MCF 10A (cell line): ENCODE measurements at regions not wholly inside any gene's neighbourhood (a gene's known extent, or its start where the extent isn't known, plus 50 kb on each side); places are given as distances from the start of the nearest gene placed in this dataset.

Experiments used
- BruUV-seq: library from RNA; stranded (reverse); fragments of 400-500 nt; replicated peaks from 2 replicates; lab custom pipeline; 2021; lab: Mats Ljungman, UMichigan
- CTCF ChIA-PET: fragments of 300-600 bp; sonication (Branson Sonifier 250); formaldehyde crosslinking; extraction: SDS; loops from one replicate; lab custom pipeline; 2021; ENCODE audit warnings: antibody characterized with exemption, inconsistent platforms; lab: Yijun Ruan, JAX
- POLR2A ChIA-PET: fragments of 300-600, 350-650 bp; sonication (Branson Sonifier 250); formaldehyde crosslinking; extraction: SDS; loops from one replicate; lab custom pipeline; 2020; ENCODE audit warnings: antibody characterized with exemption, inconsistent platforms; lab: Yijun Ruan, JAX
- DNase-seq: peaks from one replicate; pipeline ENCODE4 v3.0.0-alpha.2; 2018; ENCODE audit not compliant: unreplicated experiment
- H3K27ac Mint-ChIP-seq: one replicate; pipeline ENCODE4 v1.8.0; 2022; ENCODE audit warnings: mild to moderate bottlenecking, low read depth, mixed read lengths; ENCODE audit not compliant: unreplicated experiment
- H3K27me3 Mint-ChIP-seq: one replicate; pipeline ENCODE4 v1.8.0; 2022; ENCODE audit warnings: mixed read lengths; ENCODE audit not compliant: insufficient read depth, unreplicated experiment
- H3K36me3 Mint-ChIP-seq: one replicate; pipeline ENCODE4 v1.8.0; 2022; ENCODE audit warnings: mild to moderate bottlenecking, moderate library complexity, mixed read lengths; ENCODE audit not compliant: insufficient read depth, unreplicated experiment
- H3K4me1 Mint-ChIP-seq: one replicate; pipeline ENCODE4 v1.8.0; 2022; ENCODE audit warnings: mixed read lengths; ENCODE audit not compliant: insufficient read depth, unreplicated experiment
- H3K4me3 Mint-ChIP-seq: one replicate; pipeline ENCODE4 v1.8.0; 2022; ENCODE audit warnings: mild to moderate bottlenecking, moderate library complexity, mixed read lengths; ENCODE audit not compliant: unreplicated experiment
- H3K9me3 Mint-ChIP-seq: one replicate; pipeline ENCODE4 v1.8.0; 2022; ENCODE audit warnings: mixed read lengths; ENCODE audit not compliant: unreplicated experiment
- intact Hi-C: fragments of 100-400 bp; cut with micrococcal nuclease; formaldehyde crosslinking; loops from 2 replicates; pipeline ENCODE4 v1.14.1; 2022
- TF ChIP-seq, protein P1 (sequence below): fragments of 200-600 bp; IDR thresholded peaks from one replicate; pipeline ENCODE4 v1.8.0; 2022; ENCODE audit warnings: antibody characterized with exemption, mild to moderate bottlenecking; ENCODE audit not compliant: unreplicated experiment

DNA sequence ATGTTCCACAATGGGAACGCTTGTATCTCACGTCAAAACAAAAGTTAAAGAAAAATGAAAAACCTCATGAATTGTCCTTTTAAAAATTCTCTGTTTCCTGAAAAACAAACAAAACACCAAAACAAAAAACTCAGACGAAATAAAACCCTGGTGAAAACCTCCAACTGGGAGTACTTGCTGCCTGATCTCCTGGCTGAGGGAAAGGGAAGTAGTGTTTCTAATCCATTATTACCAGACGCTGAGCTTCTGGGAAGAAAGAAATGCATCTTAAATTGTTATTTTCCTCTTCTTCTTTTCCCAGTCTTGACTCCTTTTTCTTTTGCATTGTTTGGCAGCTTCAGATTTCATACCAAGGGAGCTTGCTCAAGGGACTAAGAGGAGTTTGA is 243.2 kb upstream of the RGMA start:
- DNase-seq = no peak
- Mint-ChIP-seq H3K27me3 (peaks cover 13% of the 10 kb centered on the region), H3K9me3 (no peaks in the 10 kb centered on the region), H3K27ac (no peak overlapping the region), H3K4me3 (no peak overlapping the region), H3K36me3 (no peaks in the 10 kb centered on the region), H3K4me1 (no peaks in the 10 kb centered on the region)
- POLR2A ChIA-PET = interaction anchor here (0.7 kb wide), 1 partner anchor 8 kb away, joined by 3 read pairs; no protein-coding TSS in a partner anchor
- intact Hi-C loops = no loop called here
- BruUV-seq = no TSS peak
- CTCF ChIA-PET = no interaction called here
- TF ChIP-seq, protein P1, sequence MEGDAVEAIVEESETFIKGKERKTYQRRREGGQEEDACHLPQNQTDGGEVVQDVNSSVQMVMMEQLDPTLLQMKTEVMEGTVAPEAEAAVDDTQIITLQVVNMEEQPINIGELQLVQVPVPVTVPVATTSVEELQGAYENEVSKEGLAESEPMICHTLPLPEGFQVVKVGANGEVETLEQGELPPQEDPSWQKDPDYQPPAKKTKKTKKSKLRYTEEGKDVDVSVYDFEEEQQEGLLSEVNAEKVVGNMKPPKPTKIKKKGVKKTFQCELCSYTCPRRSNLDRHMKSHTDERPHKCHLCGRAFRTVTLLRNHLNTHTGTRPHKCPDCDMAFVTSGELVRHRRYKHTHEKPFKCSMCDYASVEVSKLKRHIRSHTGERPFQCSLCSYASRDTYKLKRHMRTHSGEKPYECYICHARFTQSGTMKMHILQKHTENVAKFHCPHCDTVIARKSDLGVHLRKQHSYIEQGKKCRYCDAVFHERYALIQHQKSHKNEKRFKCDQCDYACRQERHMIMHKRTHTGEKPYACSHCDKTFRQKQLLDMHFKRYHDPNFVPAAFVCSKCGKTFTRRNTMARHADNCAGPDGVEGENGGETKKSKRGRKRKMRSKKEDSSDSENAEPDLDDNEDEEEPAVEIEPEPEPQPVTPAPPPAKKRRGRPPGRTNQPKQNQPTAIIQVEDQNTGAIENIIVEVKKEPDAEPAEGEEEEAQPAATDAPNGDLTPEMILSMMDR = no peak

DNA sequence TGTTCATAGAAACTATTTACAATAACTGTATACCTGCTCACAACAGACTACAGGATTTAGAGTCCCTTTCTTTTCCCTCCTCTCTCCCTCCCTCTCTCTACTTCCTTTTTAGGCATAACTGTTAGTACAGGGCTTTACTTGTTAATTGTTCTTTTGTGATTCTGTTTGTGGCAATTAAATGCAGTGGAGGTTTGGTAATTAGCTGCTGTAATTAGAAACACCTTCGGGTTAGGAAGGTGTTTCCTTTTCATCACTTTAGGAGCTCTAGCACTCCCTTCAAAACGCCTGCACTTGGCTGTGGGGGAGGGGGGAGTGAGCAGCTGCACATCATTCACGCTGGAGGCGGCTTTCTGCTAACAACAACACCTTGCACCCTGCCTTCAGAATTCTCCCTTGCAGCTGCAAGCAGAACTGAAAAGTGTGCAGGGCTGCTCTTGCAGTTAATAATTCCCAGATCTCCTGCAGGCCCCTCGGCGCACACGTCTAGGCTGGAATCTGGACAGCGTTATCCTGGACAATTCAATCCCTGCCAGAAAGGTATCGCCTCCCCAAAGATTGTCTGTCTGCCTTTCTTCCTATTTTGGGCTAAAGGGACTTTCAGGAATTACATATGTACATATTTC is 242.6 kb upstream of the RGMA start:
- POLR2A ChIA-PET = interaction anchor here (0.6 to 0.7 kb wide), 2 partner anchors 8 to 19 kb away, joined by 3 read pairs; no protein-coding TSS in a partner anchor
- H3K27me3 Mint-ChIP-seq = peaks cover 13% of the 10 kb centered on the region

DNA sequence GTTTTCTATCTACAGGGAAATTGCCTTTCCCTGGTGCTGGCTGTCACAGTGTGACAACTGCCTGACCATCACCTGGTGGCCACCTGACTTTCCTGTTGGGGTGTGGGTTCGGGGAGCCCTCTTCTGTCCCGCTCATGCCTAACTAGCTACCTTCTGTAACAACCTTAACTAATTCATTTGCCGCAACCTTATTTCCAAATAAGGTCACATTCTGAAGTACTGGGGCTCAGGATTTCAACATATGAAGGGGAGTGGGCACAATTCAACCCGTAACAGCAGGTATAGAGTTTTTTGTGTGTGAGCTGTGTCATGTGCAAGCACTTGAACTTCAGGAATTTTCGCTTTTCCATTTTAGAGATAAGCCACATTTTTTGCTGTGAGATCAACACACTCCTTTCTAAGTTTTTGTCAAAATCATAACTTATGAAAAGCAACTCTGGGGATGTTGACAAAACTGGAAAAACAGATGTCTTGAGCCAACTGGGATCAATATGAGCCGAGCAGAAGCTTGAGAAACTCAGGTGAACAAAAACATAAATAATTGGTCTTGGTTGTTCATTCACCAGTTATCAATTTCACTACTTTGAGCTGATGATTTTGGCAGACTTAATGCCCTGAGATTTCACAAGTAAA is 242.0 kb upstream of the RGMA start:
- ChIA-PET POLR2A (interaction anchor here (0.6 to 0.7 kb wide), 2 partner anchors 20 to 24 kb away, joined by 3 read pairs; no protein-coding TSS in a partner anchor), CTCF (interaction anchor here (1.0 kb wide), 1 partner anchor 649 kb away, joined by 3 read pairs; no protein-coding TSS in a partner anchor)
- no peaks in the 10 kb centered on the region for H3K9me3 Mint-ChIP-seq
- H3K27ac Mint-ChIP-seq = no peak overlapping the region
- H3K4me1 Mint-ChIP-seq = no peaks in the 10 kb centered on the region
- no peak overlapping the region for H3K4me3 Mint-ChIP-seq
- no peak for DNase-seq
- intact Hi-C loops = no loop called here
- TF ChIP-seq, protein P1 = no peak
- no peaks in the 10 kb centered on the region for H3K36me3 Mint-ChIP-seq
- no TSS peak for BruUV-seq
- peaks cover 13% of the 10 kb centered on the region for H3K27me3 Mint-ChIP-seq

More for the DNA sequence above, 242.6 kb upstream of the RGMA start:
- Mint-ChIP-seq H3K27ac (no peak overlapping the region), H3K9me3 (no peaks in the 10 kb centered on the region), H3K4me3 (no peak overlapping the region), H3K36me3 (no peaks in the 10 kb centered on the region), H3K4me1 (no peaks in the 10 kb centered on the region)
- no TSS peak for BruUV-seq
- DNase-seq = no peak
- intact Hi-C loops = no loop called here
- TF ChIP-seq, protein P1 = no peak
- CTCF ChIA-PET = interaction anchor here (1.0 kb wide), 1 partner anchor 648 kb away, joined by 3 read pairs; no protein-coding TSS in a partner anchor

DNA sequence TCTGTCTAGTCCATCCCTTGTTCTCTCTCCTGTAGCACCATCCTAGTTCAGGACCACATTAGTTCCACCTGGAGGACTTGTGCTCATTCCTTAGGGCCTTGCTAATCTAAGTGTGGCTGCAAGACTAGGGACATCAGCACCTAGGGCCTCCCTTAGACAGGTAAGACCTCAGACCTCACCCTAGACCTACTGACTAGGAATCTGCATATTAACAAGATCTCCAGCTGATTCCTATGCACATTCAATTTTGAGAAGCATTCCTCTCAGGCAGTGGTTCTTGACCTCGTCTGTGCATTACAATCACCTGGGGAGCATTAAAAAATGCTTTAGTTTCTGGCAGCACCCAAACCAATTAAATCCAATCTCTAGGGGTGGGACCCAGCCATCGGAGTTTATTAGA is 238.4 kb upstream of the RGMA start:
- no TSS peak for BruUV-seq
- CTCF ChIA-PET = no interaction called here
- Mint-ChIP-seq H3K27ac (no peak overlapping the region), H3K9me3 (peaks cover 7% of the 10 kb centered on the region), H3K36me3 (no peaks in the 10 kb centered on the region), H3K4me3 (no peak overlapping the region), H3K27me3 (no peaks in the 10 kb centered on the region), H3K4me1 (no peaks in the 10 kb centered on the region)
- intact Hi-C loops = no loop called here
- POLR2A ChIA-PET = no interaction called here
- no peak for DNase-seq
- TF ChIP-seq, protein P1 = no peak
